Stomach (tissue), 4 donors: ENCODE measurements at regions not wholly inside any gene's neighbourhood (a gene's known extent, or its start where the extent isn't known, plus 50 kb on each side); places are given as distances from the start of the nearest gene placed in this dataset.

Source experiments
- CTCF ChIP-seq, 7 experiments: fragments of 450-650 bp in 4 of 7; fragments of 200-600 bp in 3 of 7; sonication (generic) in 3 of 7; IDR thresholded peaks; one replicate each; pipeline ENCODE4 v1.5.1; 2016 to 2019; ENCODE audit warnings: antibody characterized with exemption in 7 of 7, control low read depth in 2 of 7, mild to moderate bottlenecking in 1 of 7
- EP300 ChIP-seq: sonication (generic); formaldehyde crosslinking; IDR thresholded peaks from one replicate; pipeline ENCODE4 v1.6.1; 2017; ENCODE audit warnings: antibody characterized with exemption

DNA sequence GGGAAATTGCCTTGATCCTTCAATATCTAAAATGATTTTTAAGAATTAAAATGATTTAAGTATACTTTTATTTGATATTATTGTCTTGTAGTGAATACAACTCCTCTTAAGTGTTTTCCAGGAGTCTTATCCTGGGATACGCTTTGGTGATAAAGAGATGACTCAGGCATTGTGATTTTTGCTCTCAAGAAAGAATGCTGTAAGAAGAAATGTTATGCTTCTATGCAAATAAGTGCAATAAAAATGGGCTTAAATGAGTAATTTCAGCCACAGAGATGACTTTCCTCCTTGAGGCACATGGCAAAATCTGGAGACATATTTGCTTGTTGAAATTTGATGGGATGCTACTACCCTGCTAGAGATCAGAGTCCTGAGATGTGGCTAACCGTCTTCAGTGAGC, 358.6 kb upstream of the BCHE start:
- TF ChIP-seq CTCF (IDR thresholded peaks at IDR 0.05), result no peak
- no peak for TF ChIP-seq EP300
